ENCODE measurements at regions not wholly inside any gene's neighbourhood (a gene's known extent, or its start where the extent isn't known, plus 50 kb on each side); places are given as distances from the start of the nearest gene placed in this dataset.

DNA sequence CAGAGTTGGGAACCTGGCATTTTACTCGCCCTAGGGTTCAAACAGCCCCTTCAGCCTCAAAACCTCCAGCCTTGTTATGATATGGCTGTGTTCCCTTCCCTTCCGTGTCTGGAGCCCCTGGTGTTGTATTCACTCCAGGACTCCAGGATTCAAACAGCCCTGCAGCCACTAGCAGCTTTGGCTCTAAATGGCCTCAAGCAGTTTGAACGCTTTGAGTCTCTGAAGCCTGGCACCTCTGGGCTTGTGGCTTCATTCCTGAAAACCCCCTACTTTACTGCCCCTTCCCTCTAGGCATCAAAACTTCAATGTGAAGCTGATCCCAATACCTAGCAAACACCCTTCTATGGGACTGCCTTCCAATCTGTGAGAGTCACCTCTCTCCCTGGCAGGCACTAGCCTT, 67.9 kb upstream of the RMST start:
- no peaks in the 10 kb centered on the region for H3K9me3 Mint-ChIP-seq
- H3K4me3 Mint-ChIP-seq, result no peak overlapping the region
- H3K4me1 Mint-ChIP-seq, result no peaks in the 10 kb centered on the region
- H3K27ac ChIP-seq (ENCODE audit: low read depth, low read length), result no peak overlapping the region
- H3K36me3 ChIP-seq (ENCODE audit: insufficient read depth, low read length), result no peaks in the 10 kb centered on the region
- no peaks in the 10 kb centered on the region for H3K27me3 ChIP-seq (ENCODE audit: insufficient read depth, low read length)
- no peaks in the 10 kb centered on the region for H3K36me3 Mint-ChIP-seq
- POLR2A ChIA-PET (ENCODE audit: partially characterized antibody), result no interaction called here
- CTCF ChIA-PET (ENCODE audit: partially characterized antibody), result no interaction called here
- H3K4me1 ChIP-seq (ENCODE audit: insufficient read depth, low read length), result no peaks in the 10 kb centered on the region
- H3K27ac Mint-ChIP-seq, result no peak overlapping the region
- no peaks in the 10 kb centered on the region for H3K9me3 ChIP-seq (ENCODE audit: control insufficient read depth in 1 of 2, low read length in 2 of 2)
- peaks cover 0 to 10% of the 10 kb centered on the region in 2 donors for H3K27me3 Mint-ChIP-seq
- no peak for DNase-seq
- no peak overlapping the region for H3K4me3 ChIP-seq (ENCODE audit: low read length in 2 of 2)
- intact Hi-C loops (cut with micrococcal nuclease), result no loop called here

DNA sequence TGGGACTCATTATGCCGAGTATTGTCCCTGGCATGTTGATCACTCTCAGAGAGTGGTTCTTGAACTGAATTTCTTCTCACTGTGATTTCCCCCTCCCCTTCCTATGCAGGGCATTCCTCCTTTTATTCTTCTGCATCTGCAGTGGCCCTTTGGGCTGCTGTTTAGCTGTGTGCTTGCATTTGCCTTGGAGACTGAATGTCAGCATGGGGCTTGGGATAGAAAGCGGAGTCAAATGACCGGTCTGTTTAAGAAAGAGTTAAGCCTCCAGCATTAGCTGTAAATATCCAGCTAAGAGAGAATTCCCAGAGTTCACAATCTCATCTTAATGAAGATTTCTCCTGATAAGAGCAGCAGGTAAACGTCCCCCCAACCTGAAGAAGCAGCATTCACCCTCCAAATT, 65.6 kb upstream of the RMST start:
- H3K27ac ChIP-seq (ENCODE audit: low read depth, low read length), result no peak overlapping the region
- Mint-ChIP-seq H3K9me3 (no peaks in the 10 kb centered on the region), H3K4me3 (no peak overlapping the region), H3K27ac (no peak overlapping the region), H3K27me3 (peaks cover 0 to 5% of the 10 kb centered on the region in 2 donors), H3K4me1 (no peaks in the 10 kb centered on the region), H3K36me3 (no peaks in the 10 kb centered on the region)
- H3K27me3 ChIP-seq (ENCODE audit: insufficient read depth, low read length), result no peaks in the 10 kb centered on the region
- no peak overlapping the region for H3K4me3 ChIP-seq (ENCODE audit: low read length in 2 of 2)
- ChIA-PET CTCF (ENCODE audit: partially characterized antibody) (no interaction called here), POLR2A (ENCODE audit: partially characterized antibody) (interaction anchor here (1.5 kb wide), 1 partner anchor 11 kb away, joined by 4 read pairs; no protein-coding TSS in a partner anchor)
- intact Hi-C loops (cut with micrococcal nuclease), result no loop called here
- no peaks in the 10 kb centered on the region for H3K4me1 ChIP-seq (ENCODE audit: insufficient read depth, low read length)
- H3K36me3 ChIP-seq (ENCODE audit: insufficient read depth, low read length), result no peaks in the 10 kb centered on the region
- no peak for DNase-seq
- H3K9me3 ChIP-seq (ENCODE audit: control insufficient read depth in 1 of 2, low read length in 2 of 2), result no peaks in the 10 kb centered on the region

DNA sequence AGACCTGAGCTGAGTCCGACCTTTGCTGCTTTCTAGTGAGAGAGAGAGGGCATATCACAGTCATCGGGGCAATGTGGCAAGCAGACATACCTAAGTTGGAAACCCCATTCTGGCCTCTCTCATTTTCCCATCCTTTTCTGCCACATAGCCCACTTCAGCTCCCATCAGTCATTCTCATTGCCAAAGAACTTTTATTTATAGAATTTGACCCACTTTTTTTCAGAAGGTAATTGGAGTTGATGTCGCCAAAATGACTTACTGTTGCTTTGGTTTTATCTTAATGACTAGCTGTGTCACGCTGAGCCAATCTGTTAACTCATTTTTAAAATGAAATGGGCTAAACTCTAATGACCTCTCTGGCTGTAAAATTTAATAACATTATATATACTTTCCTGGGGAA, 63.9 kb upstream of the RMST start:
- POLR2A ChIA-PET (ENCODE audit: partially characterized antibody), result no interaction called here
- Mint-ChIP-seq H3K4me1 (no peaks in the 10 kb centered on the region), H3K27me3 (peaks cover 0 to 5% of the 10 kb centered on the region in 2 donors), H3K4me3 (no peak overlapping the region), H3K36me3 (no peaks in the 10 kb centered on the region), H3K9me3 (no peaks in the 10 kb centered on the region), H3K27ac (no peak overlapping the region)
- H3K36me3 ChIP-seq (ENCODE audit: insufficient read depth, low read length), result no peaks in the 10 kb centered on the region
- no peak for DNase-seq
- no peaks in the 10 kb centered on the region for H3K4me1 ChIP-seq (ENCODE audit: insufficient read depth, low read length)
- H3K27ac ChIP-seq (ENCODE audit: low read depth, low read length), result no peak overlapping the region
- no peak overlapping the region for H3K4me3 ChIP-seq (ENCODE audit: low read length in 2 of 2)
- no peaks in the 10 kb centered on the region for H3K9me3 ChIP-seq (ENCODE audit: control insufficient read depth in 1 of 2, low read length in 2 of 2)
- CTCF ChIA-PET (ENCODE audit: partially characterized antibody), result no interaction called here
- intact Hi-C loops (cut with micrococcal nuclease), result no loop called here
- H3K27me3 ChIP-seq (ENCODE audit: insufficient read depth, low read length), result no peaks in the 10 kb centered on the region

DNA sequence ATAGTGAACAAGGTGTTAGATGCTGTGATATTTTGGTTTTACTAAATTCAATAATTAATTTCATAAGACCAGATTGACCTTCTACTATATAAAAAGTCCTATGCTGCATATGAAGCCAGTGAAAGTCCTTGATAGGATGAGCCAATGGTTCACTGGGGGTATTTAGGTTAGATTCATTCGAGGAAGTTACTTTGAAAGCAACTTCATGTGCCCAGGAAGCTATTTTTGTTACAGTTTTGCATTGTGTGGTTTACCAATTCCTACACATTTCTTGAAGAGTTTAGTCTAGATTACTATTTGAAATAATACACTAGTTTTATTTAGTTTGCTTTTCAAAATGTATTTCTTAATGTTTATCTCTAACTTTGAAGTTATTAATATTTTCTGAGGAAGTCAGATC, 58.5 kb upstream of the RMST start:
- H3K9me3 ChIP-seq (ENCODE audit: control insufficient read depth in 1 of 2, low read length in 2 of 2), result no peaks in the 10 kb centered on the region
- ChIA-PET CTCF (ENCODE audit: partially characterized antibody) (interaction anchor here (1.0 kb wide), 1 partner anchor 827 kb away, joined by 3 read pairs; no protein-coding TSS in a partner anchor), POLR2A (ENCODE audit: partially characterized antibody) (no interaction called here)
- no peak for DNase-seq
- no peaks in the 10 kb centered on the region for H3K27me3 ChIP-seq (ENCODE audit: insufficient read depth, low read length)
- H3K27ac ChIP-seq (ENCODE audit: low read depth, low read length), result no peak overlapping the region
- H3K27ac Mint-ChIP-seq, result no peak overlapping the region
- H3K27me3 Mint-ChIP-seq, result no peaks in the 10 kb centered on the region
- no peak overlapping the region for H3K4me3 ChIP-seq (ENCODE audit: low read length in 2 of 2)
- H3K4me1 ChIP-seq (ENCODE audit: insufficient read depth, low read length), result no peaks in the 10 kb centered on the region
- no peak overlapping the region for H3K4me3 Mint-ChIP-seq
- H3K9me3 Mint-ChIP-seq, result no peaks in the 10 kb centered on the region
- H3K36me3 ChIP-seq (ENCODE audit: insufficient read depth, low read length), result no peaks in the 10 kb centered on the region
- intact Hi-C loops (cut with micrococcal nuclease), result no loop called here
- H3K36me3 Mint-ChIP-seq, result no peaks in the 10 kb centered on the region
- no peaks in the 10 kb centered on the region for H3K4me1 Mint-ChIP-seq

DNA sequence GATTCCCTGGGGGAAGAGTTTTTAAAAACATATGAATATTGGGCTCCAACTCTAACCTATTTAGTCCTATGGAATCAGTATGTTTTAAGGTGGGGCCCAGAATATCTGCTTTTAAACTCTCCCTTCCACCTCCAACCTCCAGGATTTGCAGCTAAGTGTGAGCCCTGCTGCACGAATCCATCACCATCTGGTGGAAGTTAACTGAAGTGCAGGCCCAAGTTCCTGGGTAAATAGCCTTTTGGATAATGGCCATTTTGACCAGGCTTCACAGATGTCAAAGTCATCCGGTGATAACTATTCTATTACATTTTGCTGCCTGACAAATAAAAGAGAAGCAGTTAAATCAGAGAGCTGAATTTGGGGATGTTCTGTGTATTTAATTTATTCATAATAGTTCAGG, 58.1 kb upstream of the RMST start:
- no peaks in the 10 kb centered on the region for H3K36me3 Mint-ChIP-seq
- no peaks in the 10 kb centered on the region for H3K27me3 Mint-ChIP-seq
- Histone ChIP-seq H3K4me3 (ENCODE audit: low read length in 2 of 2) (no peak overlapping the region), H3K36me3 (ENCODE audit: insufficient read depth, low read length) (no peaks in the 10 kb centered on the region), H3K27ac (ENCODE audit: low read depth, low read length) (no peak overlapping the region), H3K27me3 (ENCODE audit: insufficient read depth, low read length) (no peaks in the 10 kb centered on the region), H3K4me1 (ENCODE audit: insufficient read depth, low read length) (no peaks in the 10 kb centered on the region), H3K9me3 (ENCODE audit: control insufficient read depth in 1 of 2, low read length in 2 of 2) (no peaks in the 10 kb centered on the region)
- intact Hi-C loops (cut with micrococcal nuclease), result no loop called here
- no peak overlapping the region for H3K4me3 Mint-ChIP-seq
- H3K9me3 Mint-ChIP-seq, result no peaks in the 10 kb centered on the region
- H3K27ac Mint-ChIP-seq, result no peak overlapping the region
- no peak for DNase-seq
- POLR2A ChIA-PET (ENCODE audit: partially characterized antibody), result no interaction called here
- H3K4me1 Mint-ChIP-seq, result no peaks in the 10 kb centered on the region
- CTCF ChIA-PET (ENCODE audit: partially characterized antibody), result no interaction called here

DNA sequence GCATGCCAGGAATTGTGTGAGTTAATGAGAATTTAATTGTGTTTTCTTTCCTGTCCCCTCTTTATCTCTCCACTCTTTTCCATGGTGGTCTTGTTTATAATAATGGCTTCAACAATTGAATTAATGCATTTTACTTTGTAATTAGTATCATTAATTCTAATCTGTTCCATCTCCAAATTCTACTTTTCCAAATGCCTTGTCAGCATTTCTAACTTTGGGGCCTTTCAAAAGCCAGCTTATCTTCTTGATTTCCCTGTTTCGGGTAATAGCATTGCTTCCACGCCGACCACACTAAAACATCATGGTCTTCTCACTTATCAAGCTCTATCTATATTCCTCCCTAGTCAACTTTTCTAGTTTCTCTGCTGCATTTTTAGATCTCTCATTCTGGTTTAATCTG, 54.2 kb upstream of the RMST start:
- H3K9me3 ChIP-seq (ENCODE audit: control insufficient read depth in 1 of 2, low read length in 2 of 2), result no peaks in the 10 kb centered on the region
- Mint-ChIP-seq H3K4me3 (no peak overlapping the region), H3K4me1 (no peaks in the 10 kb centered on the region), H3K36me3 (no peaks in the 10 kb centered on the region), H3K27ac (no peak overlapping the region), H3K9me3 (no peaks in the 10 kb centered on the region), H3K27me3 (peaks cover 2 to 3% of the 10 kb centered on the region in 2 donors)
- H3K27ac ChIP-seq (ENCODE audit: low read depth, low read length), result no peak overlapping the region
- H3K4me1 ChIP-seq (ENCODE audit: insufficient read depth, low read length), result no peaks in the 10 kb centered on the region
- CTCF ChIA-PET (ENCODE audit: partially characterized antibody), result no interaction called here
- POLR2A ChIA-PET (ENCODE audit: partially characterized antibody), result no interaction called here
- H3K4me3 ChIP-seq (ENCODE audit: low read length in 2 of 2), result no peak overlapping the region
- H3K36me3 ChIP-seq (ENCODE audit: insufficient read depth, low read length), result no peaks in the 10 kb centered on the region
- intact Hi-C loops (cut with micrococcal nuclease), result no loop called here
- no peaks in the 10 kb centered on the region for H3K27me3 ChIP-seq (ENCODE audit: insufficient read depth, low read length)
- no peak for DNase-seq

DNA sequence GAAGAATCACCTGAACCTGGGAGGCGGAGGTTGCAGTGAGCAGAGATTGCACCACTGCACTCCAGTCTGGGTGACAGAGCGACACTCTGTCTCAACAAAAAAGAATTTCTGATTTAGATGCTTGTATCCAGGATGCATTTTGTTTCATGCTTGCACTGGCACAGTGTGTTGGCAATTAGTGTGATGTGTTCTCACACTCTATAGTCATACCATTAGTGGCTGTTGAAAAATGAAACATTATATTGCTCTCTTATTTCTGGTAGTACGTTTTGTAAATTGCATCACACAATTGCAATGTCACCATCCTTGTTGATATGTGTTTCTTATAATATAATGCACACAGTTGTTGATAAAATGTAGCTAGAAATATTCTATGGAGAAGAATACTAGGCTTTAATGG, 51.3 kb upstream of the RMST start:
- H3K9me3 Mint-ChIP-seq, result no peaks in the 10 kb centered on the region
- no peak overlapping the region for H3K4me3 Mint-ChIP-seq
- POLR2A ChIA-PET (ENCODE audit: partially characterized antibody), result no interaction called here
- H3K36me3 Mint-ChIP-seq, result no peaks in the 10 kb centered on the region
- Histone ChIP-seq H3K9me3 (ENCODE audit: control insufficient read depth in 1 of 2, low read length in 2 of 2) (no peaks in the 10 kb centered on the region), H3K4me3 (ENCODE audit: low read length in 2 of 2) (no peak overlapping the region), H3K36me3 (ENCODE audit: insufficient read depth, low read length) (no peaks in the 10 kb centered on the region), H3K4me1 (ENCODE audit: insufficient read depth, low read length) (no peaks in the 10 kb centered on the region), H3K27ac (ENCODE audit: low read depth, low read length) (no peak overlapping the region), H3K27me3 (ENCODE audit: insufficient read depth, low read length) (no peaks in the 10 kb centered on the region)
- CTCF ChIA-PET (ENCODE audit: partially characterized antibody), result no interaction called here
- H3K4me1 Mint-ChIP-seq, result no peaks in the 10 kb centered on the region
- DNase-seq, result no peak
- peaks cover 2 to 3% of the 10 kb centered on the region in 2 donors for H3K27me3 Mint-ChIP-seq
- no peak overlapping the region for H3K27ac Mint-ChIP-seq
- intact Hi-C loops (cut with micrococcal nuclease), result no loop called here
